NB4 (cell line): ENCODE measurements at regions not wholly inside any gene's neighbourhood (a gene's known extent, or its start where the extent isn't known, plus 50 kb on each side); places are given as distances from the start of the nearest gene placed in this dataset.

Experiments
- MYC ChIP-seq: IDR thresholded peaks from 2 replicates; pipeline ENCODE4 v1.6.1; 2011; ENCODE audit warnings: low read depth, low read length
- POLR2A ChIP-seq: IDR thresholded peaks from 2 replicates; pipeline ENCODE4 v1.6.1; 2011; ENCODE audit warnings: mild to moderate bottlenecking; ENCODE audit not compliant: insufficient read length; ENCODE audit errors: extremely low read depth
- TF ChIP-seq, protein P1 (sequence below): IDR thresholded peaks from one replicate; pipeline ENCODE4 v1.5.1; 2012; ENCODE audit warnings: low read depth, low read length

DNA sequence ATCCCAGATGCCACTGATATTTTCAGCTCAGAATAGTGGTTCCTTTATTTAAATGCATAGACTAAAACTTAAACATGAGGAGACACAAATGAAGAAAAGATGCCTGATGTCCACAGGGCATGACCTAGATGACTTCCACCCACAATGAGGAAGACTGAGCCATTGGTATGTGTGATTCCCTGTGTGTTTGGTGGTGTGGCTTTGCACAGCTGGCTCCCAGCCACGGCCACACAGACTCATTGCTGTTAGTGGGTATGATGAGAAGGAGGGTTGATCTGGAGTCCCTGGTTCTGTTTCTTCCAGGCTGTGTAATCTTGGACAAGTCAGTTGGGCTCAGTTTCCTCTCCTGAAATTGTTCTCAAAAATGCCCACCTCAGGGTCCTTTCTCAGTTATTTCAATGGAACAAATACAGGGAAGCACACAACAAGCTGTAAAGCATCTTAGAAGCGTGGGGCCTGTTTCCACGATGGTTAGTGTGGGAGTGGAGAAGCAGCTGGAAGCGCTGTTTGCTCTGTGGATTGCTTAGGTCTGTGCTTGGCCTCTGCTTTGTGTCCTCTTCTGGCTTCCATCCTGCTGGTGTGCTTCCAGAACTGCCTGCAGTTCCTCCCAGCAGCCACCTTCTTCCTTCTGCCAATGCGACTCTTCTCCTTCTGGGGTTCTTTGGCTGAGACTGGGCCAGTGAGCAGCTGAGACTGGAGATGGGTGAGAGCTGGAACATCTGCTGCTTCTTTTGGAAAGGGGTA lies 303.7 kb downstream of the BMPER start:
- TF ChIP-seq, protein P1, sequence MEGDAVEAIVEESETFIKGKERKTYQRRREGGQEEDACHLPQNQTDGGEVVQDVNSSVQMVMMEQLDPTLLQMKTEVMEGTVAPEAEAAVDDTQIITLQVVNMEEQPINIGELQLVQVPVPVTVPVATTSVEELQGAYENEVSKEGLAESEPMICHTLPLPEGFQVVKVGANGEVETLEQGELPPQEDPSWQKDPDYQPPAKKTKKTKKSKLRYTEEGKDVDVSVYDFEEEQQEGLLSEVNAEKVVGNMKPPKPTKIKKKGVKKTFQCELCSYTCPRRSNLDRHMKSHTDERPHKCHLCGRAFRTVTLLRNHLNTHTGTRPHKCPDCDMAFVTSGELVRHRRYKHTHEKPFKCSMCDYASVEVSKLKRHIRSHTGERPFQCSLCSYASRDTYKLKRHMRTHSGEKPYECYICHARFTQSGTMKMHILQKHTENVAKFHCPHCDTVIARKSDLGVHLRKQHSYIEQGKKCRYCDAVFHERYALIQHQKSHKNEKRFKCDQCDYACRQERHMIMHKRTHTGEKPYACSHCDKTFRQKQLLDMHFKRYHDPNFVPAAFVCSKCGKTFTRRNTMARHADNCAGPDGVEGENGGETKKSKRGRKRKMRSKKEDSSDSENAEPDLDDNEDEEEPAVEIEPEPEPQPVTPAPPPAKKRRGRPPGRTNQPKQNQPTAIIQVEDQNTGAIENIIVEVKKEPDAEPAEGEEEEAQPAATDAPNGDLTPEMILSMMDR, result no peak
- TF ChIP-seq MYC (no peak), POLR2A (no peak)
